ENCODE measurements at regions not wholly inside any gene's neighbourhood (a gene's known extent, or its start where the extent isn't known, plus 50 kb on each side); places are given as distances from the start of the nearest gene placed in this dataset.

DNA sequence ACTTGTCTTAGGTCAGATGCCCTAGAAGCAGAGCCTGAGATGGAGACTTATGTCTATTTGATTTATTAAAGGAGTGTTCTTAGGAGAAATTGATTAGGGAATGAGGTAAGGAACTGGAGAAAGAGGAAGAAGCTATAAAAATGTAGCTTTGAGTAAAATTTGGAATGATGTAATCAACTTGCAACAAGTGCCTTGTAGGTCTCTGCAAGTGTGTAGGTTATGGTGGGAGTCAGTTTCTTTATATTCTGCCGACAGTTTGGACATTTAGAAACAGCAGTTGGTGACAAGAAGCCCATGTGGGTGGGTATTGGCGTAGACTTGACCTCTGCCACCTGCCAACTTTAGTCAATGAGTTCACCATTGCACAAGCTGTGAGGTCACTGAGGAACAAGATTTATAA, 986.5 kb downstream of the CDH18 start:
- TF ChIP-seq POLR2A (IDR thresholded peaks at IDR 0.05): no peak
- TF ChIP-seq, protein P1, sequence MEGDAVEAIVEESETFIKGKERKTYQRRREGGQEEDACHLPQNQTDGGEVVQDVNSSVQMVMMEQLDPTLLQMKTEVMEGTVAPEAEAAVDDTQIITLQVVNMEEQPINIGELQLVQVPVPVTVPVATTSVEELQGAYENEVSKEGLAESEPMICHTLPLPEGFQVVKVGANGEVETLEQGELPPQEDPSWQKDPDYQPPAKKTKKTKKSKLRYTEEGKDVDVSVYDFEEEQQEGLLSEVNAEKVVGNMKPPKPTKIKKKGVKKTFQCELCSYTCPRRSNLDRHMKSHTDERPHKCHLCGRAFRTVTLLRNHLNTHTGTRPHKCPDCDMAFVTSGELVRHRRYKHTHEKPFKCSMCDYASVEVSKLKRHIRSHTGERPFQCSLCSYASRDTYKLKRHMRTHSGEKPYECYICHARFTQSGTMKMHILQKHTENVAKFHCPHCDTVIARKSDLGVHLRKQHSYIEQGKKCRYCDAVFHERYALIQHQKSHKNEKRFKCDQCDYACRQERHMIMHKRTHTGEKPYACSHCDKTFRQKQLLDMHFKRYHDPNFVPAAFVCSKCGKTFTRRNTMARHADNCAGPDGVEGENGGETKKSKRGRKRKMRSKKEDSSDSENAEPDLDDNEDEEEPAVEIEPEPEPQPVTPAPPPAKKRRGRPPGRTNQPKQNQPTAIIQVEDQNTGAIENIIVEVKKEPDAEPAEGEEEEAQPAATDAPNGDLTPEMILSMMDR (IDR thresholded peaks at IDR 0.05): no peak

Measured in Peyer's patch (tissue), 4 donors.